HEK293T (cell line): ENCODE measurements at regions not wholly inside any gene's neighbourhood (a gene's known extent, or its start where the extent isn't known, plus 50 kb on each side); places are given as distances from the start of the nearest gene placed in this dataset.

ENCODE experiments used
- CTCF ChIA-PET: fragments of 350-600 bp; formaldehyde crosslinking; extraction: SDS; loops from one replicate; lab custom pipeline; 2021; ENCODE audit warnings: antibody characterized with exemption, inconsistent platforms; lab: Yijun Ruan, JAX
- POLR2A ChIA-PET: fragments of 350-600 bp; formaldehyde crosslinking; extraction: SDS; loops from one replicate; lab custom pipeline; 2020; ENCODE audit warnings: antibody characterized with exemption, inconsistent platforms; lab: Yijun Ruan, JAX
- DNase-seq: peaks from one replicate; pipeline ENCODE4 v3.0.0; 2012; ENCODE audit warnings: mixed read lengths; ENCODE audit errors: extremely low spot score
- ARNT ChIP-seq: fragments of 450-650 bp; IDR thresholded peaks from 2 replicates; pipeline ENCODE4 v1.6.1; 2017; ENCODE audit warnings: mild to moderate bottlenecking
- BHLHE40 ChIP-seq: fragments of 450-650 bp; IDR thresholded peaks from 2 replicates; pipeline ENCODE4 v1.6.1; 2016; ENCODE audit warnings: mild to moderate bottlenecking, moderate library complexity, borderline replicate concordance
- CTBP1 ChIP-seq: fragments of 450-650 bp; IDR thresholded peaks from 2 replicates; pipeline ENCODE4 v1.6.1; 2016; ENCODE audit warnings: borderline replicate concordance
- ELF4 ChIP-seq: fragments of 450-650 bp; IDR thresholded peaks from 2 replicates; pipeline ENCODE4 v1.6.1; 2017; ENCODE audit warnings: antibody characterized with exemption
- FOXA1 ChIP-seq: fragments of 450-650 bp; IDR thresholded peaks from 2 replicates; pipeline ENCODE4 v1.6.1; 2016; ENCODE audit warnings: mild to moderate bottlenecking
- FOXK2 ChIP-seq: fragments of 450-650 bp; IDR thresholded peaks from 2 replicates; pipeline ENCODE4 v1.6.1; 2016; ENCODE audit warnings: mild to moderate bottlenecking
- FOXM1 ChIP-seq: fragments of 450-650 bp; IDR thresholded peaks from 2 replicates; pipeline ENCODE4 v1.6.1; 2017; ENCODE audit warnings: mild to moderate bottlenecking, borderline replicate concordance
- HDGF ChIP-seq: fragments of 450-650 bp; IDR thresholded peaks from 2 replicates; pipeline ENCODE4 v1.6.1; 2017; ENCODE audit warnings: antibody characterized with exemption, borderline replicate concordance
- L3MBTL2 ChIP-seq: fragments of 450-650 bp; conservative IDR thresholded peaks from 2 replicates; pipeline ENCODE4 v1.6.1; 2016; ENCODE audit warnings: mild to moderate bottlenecking
- LEF1 ChIP-seq: fragments of 450-650 bp; IDR thresholded peaks from 2 replicates; pipeline ENCODE4 v1.6.1; 2017; ENCODE audit warnings: mild to moderate bottlenecking, borderline replicate concordance
- NFRKB ChIP-seq: fragments of 450-650 bp; IDR thresholded peaks from 2 replicates; pipeline ENCODE4 v1.6.1; 2016; ENCODE audit warnings: mild to moderate bottlenecking, moderate library complexity
- PKNOX1 ChIP-seq: fragments of 450-650 bp; IDR thresholded peaks from 2 replicates; pipeline ENCODE4 v1.6.1; 2016
- SP1 ChIP-seq: fragments of 450-650 bp; IDR thresholded peaks from 2 replicates; pipeline ENCODE4 v1.6.1; 2017
- SUZ12 ChIP-seq: fragments of 450-650 bp; IDR thresholded peaks from 2 replicates; pipeline ENCODE4 v1.6.1; 2016; ENCODE audit warnings: mild to moderate bottlenecking
- TARDBP ChIP-seq: fragments of 450-650 bp; IDR thresholded peaks from 2 replicates; pipeline ENCODE4 v1.6.1; 2016
- ZNF384 ChIP-seq: fragments of 450-650 bp; IDR thresholded peaks from 2 replicates; pipeline ENCODE4 v1.6.1; 2016

GRCh38 chr5:74376187-74376586 is 264.3 kb downstream of the ENC1 start:
- CTCF ChIA-PET: no interaction called here
- TF ChIP-seq PKNOX1 (no peak), FOXK2 (no peak), FOXA1 (no peak), FOXM1 (no peak), SP1 (no peak), NFRKB (no peak), TARDBP (no peak)
- DNase-seq: no peak
- POLR2A ChIA-PET: no interaction called here

- no peak for DNase-seq
- POLR2A ChIA-PET: no interaction called here
- CTCF ChIA-PET: no interaction called here
- TF ChIP-seq L3MBTL2 (no peak), ZNF384 (no peak), CTBP1 (no peak), SUZ12 (no peak), PKNOX1 (no peak), NFRKB (no peak), TARDBP (no peak), FOXM1 (no peak), FOXA1 (no peak), SP1 (no peak), ELF4 (no peak), ARNT (no peak), FOXK2 (no peak), HDGF (no peak), BHLHE40 (no peak)
These were observed 265.3 kb downstream of the ENC1 start for GRCh38 chr5:74375271-74375670.

GRCh38 chr5:74374656-74375055 is 265.9 kb downstream of the ENC1 start:
- no peak for DNase-seq
- TF ChIP-seq L3MBTL2 (no peak), CTBP1 (no peak), BHLHE40 (no peak), LEF1 (no peak), NFRKB (no peak), ELF4 (no peak), SP1 (no peak)
- ChIA-PET POLR2A (no interaction called here), CTCF (no interaction called here)

GRCh38 chr5:74373076-74373475 is 267.5 kb downstream of the ENC1 start:
- POLR2A ChIA-PET: no interaction called here
- CTCF ChIA-PET: no interaction called here
- no peak for DNase-seq
- TF ChIP-seq LEF1 (no peak), FOXM1 (no peak), FOXA1 (no peak), CTBP1 (no peak), HDGF (no peak), ARNT (no peak)

GRCh38 chr5:74372502-74373064 is 267.9 kb downstream of the ENC1 start:
- CTCF ChIA-PET: no interaction called here
- POLR2A ChIA-PET: no interaction called here
- no peak for DNase-seq
- TF ChIP-seq FOXK2: no peak
- no peak for TF ChIP-seq NFRKB
- no peak for TF ChIP-seq ZNF384
- TF ChIP-seq TARDBP: no peak
- no peak for TF ChIP-seq SP1
- no peak for TF ChIP-seq L3MBTL2
- TF ChIP-seq BHLHE40: no peak
- no peak for TF ChIP-seq CTBP1
- no peak for TF ChIP-seq FOXA1
- TF ChIP-seq ARNT: no peak
- TF ChIP-seq ELF4: no peak

GRCh38 chr5:74372051-74372450 is 268.5 kb downstream of the ENC1 start:
- ChIA-PET POLR2A (no interaction called here), CTCF (no interaction called here)
- no peak for DNase-seq
- no peak for TF ChIP-seq FOXK2
- no peak for TF ChIP-seq ARNT
- no peak for TF ChIP-seq NFRKB
- no peak for TF ChIP-seq L3MBTL2
- no peak for TF ChIP-seq SUZ12
- no peak for TF ChIP-seq CTBP1
- no peak for TF ChIP-seq SP1
- no peak for TF ChIP-seq PKNOX1
- no peak for TF ChIP-seq ELF4
- no peak for TF ChIP-seq FOXM1
- no peak for TF ChIP-seq TARDBP
- no peak for TF ChIP-seq LEF1
- TF ChIP-seq FOXA1: no peak
- TF ChIP-seq HDGF: no peak
- no peak for TF ChIP-seq BHLHE40
- TF ChIP-seq ZNF384: no peak
